T-cell (primary cell): ENCODE measurements at regions not wholly inside any gene's neighbourhood (a gene's known extent, or its start where the extent isn't known, plus 50 kb on each side); places are given as distances from the start of the nearest gene placed in this dataset.

Experiments
- ATAC-seq, 4 experiments: fragments of 200-7000 bp in 3 of 4; fragments of 150-1000 bp in 1 of 4; cut with Tn5 transposase; replicated peaks in 1 of 4; 1 replicate in 3 of 4; 2 replicates in 1 of 4; pipeline ENCODE4 v1.10.0; 2021; ENCODE audit warnings: moderate library complexity in 3 of 4, mild to moderate bottlenecking in 2 of 4, moderate number of reproducible peaks in 1 of 4
- CTCF ChIA-PET, 2 donors: fragments of 300-600 bp; sonication (Branson Sonifier 250); formaldehyde crosslinking; loops; one replicate each; lab custom pipeline; 2022; ENCODE audit warnings: antibody characterized with exemption in 2 of 2; lab: Charles Lee
- POLR2A ChIA-PET, 2 donors: fragments of 300-600 bp; sonication (Branson Sonifier 250); formaldehyde crosslinking; loops; one replicate each; lab custom pipeline; 2022; ENCODE audit warnings: antibody characterized with exemption in 2 of 2; lab: Charles Lee
- DNase-seq, 35 experiments: peaks; one replicate each; pipeline versions ENCODE4 v3.0.0 to v3.0.0-alpha.2; 2013 to 2023
- H3K27ac ChIP-seq: one replicate; pipeline ENCODE4 v1.5.1; 2013; ENCODE audit warnings: low read length
- H3K27me3 ChIP-seq, 2 experiments: replicated peaks in 1 of 2; 1 replicate in 1 of 2; 2 replicates in 1 of 2; pipeline versions ENCODE4 v1.6.1 to v1.7.0; 2013; ENCODE audit warnings: low read length in 1 of 2, mixed read lengths in 1 of 2; ENCODE audit not compliant: control insufficient read depth in 2 of 2, insufficient read depth in 2 of 2; ENCODE audit errors: extremely low read depth in 1 of 2
- H3K36me3 ChIP-seq, 2 donors: 1 replicate in 1 of 2; 2 replicates in 1 of 2; pipeline versions ENCODE4 v1.6.1 to v1.7.0; 2013; ENCODE audit warnings: low read length in 1 of 2; ENCODE audit not compliant: control insufficient read depth in 2 of 2, insufficient read depth in 1 of 2; ENCODE audit errors: extremely low read depth in 1 of 2
- H3K4me1 ChIP-seq, 2 experiments: 1 replicate in 1 of 2; 2 replicates in 1 of 2; pipeline versions ENCODE4 v1.6.1 to v1.7.0; 2013; ENCODE audit warnings: low read length in 2 of 2, mixed read lengths in 1 of 2; ENCODE audit not compliant: insufficient read depth in 2 of 2, control insufficient read depth in 1 of 2; ENCODE audit errors: extremely low read depth in 1 of 2
- H3K4me3 ChIP-seq, 2 donors: 1 replicate in 1 of 2; 2 replicates in 1 of 2; pipeline versions ENCODE4 v1.5.1 to v1.7.0; 2013; ENCODE audit warnings: mild to moderate bottlenecking in 2 of 2, low read length in 1 of 2, moderate library complexity in 1 of 2; ENCODE audit not compliant: control insufficient read depth in 1 of 2; ENCODE audit errors: extremely low read depth in 1 of 2
- H3K9me3 ChIP-seq: 2 replicates; pipeline ENCODE4 v1.7.0; 2013
- H3K27ac Mint-ChIP-seq, 2 donors: one replicate each; pipeline ENCODE4 v1.8.0; 2020 to 2021; ENCODE audit warnings: mild to moderate bottlenecking in 2 of 2, mixed read lengths in 2 of 2
- H3K27me3 Mint-ChIP-seq, 2 donors: one replicate each; pipeline ENCODE4 v1.8.0; 2021 to 2022; ENCODE audit warnings: mixed read lengths in 2 of 2
- H3K36me3 Mint-ChIP-seq: one replicate; pipeline ENCODE4 v1.8.0; 2021; ENCODE audit warnings: mixed read lengths
- H3K4me1 Mint-ChIP-seq, 3 donors: one replicate each; pipeline ENCODE4 v1.8.0; 2020 to 2022; ENCODE audit warnings: mixed read lengths in 3 of 3, mild to moderate bottlenecking in 1 of 3
- H3K4me3 Mint-ChIP-seq, 3 donors: one replicate each; pipeline ENCODE4 v1.8.0; 2020 to 2022; ENCODE audit warnings: mild to moderate bottlenecking in 3 of 3, mixed read lengths in 3 of 3, moderate library complexity in 3 of 3
- H3K9me3 Mint-ChIP-seq, 3 donors: one replicate each; pipeline ENCODE4 v1.8.0; 2020 to 2022; ENCODE audit warnings: mixed read lengths in 3 of 3
- WGBS: methylation state at CpG from one replicate; pipeline ENCODE4 v1.1.5; 2013; ENCODE audit warnings: missing lambda C conversion rate; ENCODE audit not compliant: insufficient coverage; 5-methylcytosine and 5-hydroxymethylcytosine counted together

DNA sequence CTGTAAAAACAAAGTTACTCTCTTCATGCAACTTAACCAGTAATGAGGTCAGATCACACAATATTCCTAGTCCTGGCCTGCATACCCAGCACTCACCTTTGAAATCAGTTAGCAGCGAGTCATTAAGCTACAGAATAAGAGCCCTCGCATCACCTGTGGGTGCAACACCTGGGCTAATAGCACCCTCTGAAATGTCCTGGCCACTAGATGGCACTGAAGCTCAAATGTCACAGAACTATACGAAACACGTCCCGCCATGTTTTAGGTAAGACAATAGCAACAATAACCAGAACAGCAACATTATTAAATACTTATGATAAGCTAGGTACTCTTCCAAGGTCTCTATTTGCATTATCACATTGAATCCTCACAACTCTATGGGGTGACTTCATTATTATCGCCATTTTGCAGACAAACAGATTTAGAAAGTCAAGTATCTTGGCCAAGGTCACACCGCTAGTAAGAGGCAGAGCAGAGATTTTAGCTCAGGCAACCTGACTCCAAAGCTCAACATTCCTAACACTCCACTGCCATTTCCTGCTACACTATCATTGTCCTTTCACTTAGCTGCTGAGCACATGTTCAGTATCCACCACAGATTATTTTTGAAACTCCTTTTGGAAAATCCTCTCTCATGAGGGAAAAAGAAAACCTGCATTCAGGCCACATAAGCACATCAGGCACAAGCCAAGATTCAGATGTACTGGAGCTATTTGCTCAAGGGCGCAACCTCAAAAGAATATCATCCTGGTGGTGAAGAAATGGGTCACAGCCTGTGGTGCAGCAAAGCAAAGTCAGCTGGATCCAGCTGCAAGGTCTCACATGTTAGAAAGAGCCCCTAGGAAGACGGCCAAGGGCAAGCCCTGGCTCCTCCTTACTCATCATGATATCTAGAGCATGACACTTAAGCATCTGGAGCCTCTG, 59.5 kb upstream of the KDR start:
- 80% methylated on average over 3 of the region's 9 CpGs for WGBS
- ChIA-PET POLR2A (interaction anchor here in 1 of 2 donors (0.5 kb wide), 1 partner anchor 1879 kb away, joined by 3 read pairs; no protein-coding TSS in a partner anchor), CTCF (interaction anchor here (0.7 to 1.3 kb wide), 3 partner anchors 12 to 682 kb away, joined by 3 to 4 read pairs (median 4); no protein-coding TSS in a partner anchor)
- Mint-ChIP-seq H3K36me3 (no peaks in the 10 kb centered on the region), H3K4me3 (no peak overlapping the region), H3K27me3 (peaks cover 11 to 50% of the 10 kb centered on the region in 2 donors), H3K9me3 (no peaks in the 10 kb centered on the region), H3K27ac (no peak overlapping the region), H3K4me1 (no peaks in the 10 kb centered on the region)
- Histone ChIP-seq H3K9me3 (no peaks in the 10 kb centered on the region), H3K27me3 (no peaks in the 10 kb centered on the region), H3K4me3 (no peak overlapping the region), H3K36me3 (no peaks in the 10 kb centered on the region), H3K27ac (no peak overlapping the region), H3K4me1 (no peaks in the 10 kb centered on the region)
- DNase-seq (peak in 20 of 35 experiments; percentile 0 to 49 (median 6)), ATAC-seq (no peak)

DNA sequence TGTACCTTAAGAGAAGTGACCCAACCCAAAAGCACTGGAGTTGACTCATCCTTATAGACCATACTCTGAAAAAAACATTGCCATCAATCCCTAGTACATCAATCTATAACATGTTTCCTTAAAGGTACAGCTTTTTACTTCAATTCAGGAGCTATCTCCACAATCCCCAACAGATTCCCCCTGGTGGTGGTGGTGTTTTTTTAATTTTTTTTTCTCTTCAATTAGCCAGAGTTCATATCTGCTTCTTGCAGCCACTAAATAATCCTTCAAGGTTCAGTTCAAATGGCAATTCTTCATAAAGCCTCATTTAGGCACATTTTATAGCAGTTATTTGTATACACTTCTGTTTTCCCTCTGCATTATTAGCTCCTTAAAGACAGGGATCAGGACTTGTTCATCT, 60.7 kb upstream of the KDR start:
- Histone ChIP-seq H3K27me3 (no peaks in the 10 kb centered on the region), H3K36me3 (no peaks in the 10 kb centered on the region), H3K4me3 (no peak overlapping the region), H3K4me1 (no peaks in the 10 kb centered on the region), H3K9me3 (no peaks in the 10 kb centered on the region), H3K27ac (no peak overlapping the region)
- POLR2A ChIA-PET = no interaction called here
- Mint-ChIP-seq H3K27ac (no peak overlapping the region), H3K9me3 (no peaks in the 10 kb centered on the region), H3K36me3 (no peaks in the 10 kb centered on the region), H3K27me3 (peaks cover 14 to 45% of the 10 kb centered on the region in 2 donors), H3K4me3 (no peak overlapping the region), H3K4me1 (no peaks in the 10 kb centered on the region)
- DNase-seq (no peak), ATAC-seq (no peak)
- CTCF ChIA-PET = no interaction called here

DNA sequence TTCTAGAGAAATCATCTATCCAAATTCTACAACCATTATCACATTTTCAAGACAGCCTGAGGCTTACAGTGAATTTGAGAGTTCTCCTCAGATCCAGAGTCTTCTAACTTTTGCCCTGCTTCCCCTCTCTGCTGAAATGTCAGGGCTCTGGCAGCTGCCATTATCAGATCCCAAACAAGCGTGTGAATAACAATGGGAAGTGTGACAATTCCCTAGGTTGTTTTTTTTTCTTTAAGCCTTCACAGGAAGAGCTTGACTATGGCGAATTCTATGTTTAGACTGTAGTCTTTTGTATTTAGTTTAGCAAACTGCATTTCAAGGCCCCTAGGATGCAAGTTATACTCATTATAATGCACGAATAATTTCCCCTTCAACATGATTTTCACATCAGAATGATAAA, 61.3 kb upstream of the KDR start:
- Histone ChIP-seq H3K36me3 (no peaks in the 10 kb centered on the region), H3K4me1 (no peaks in the 10 kb centered on the region), H3K9me3 (no peaks in the 10 kb centered on the region), H3K4me3 (no peak overlapping the region), H3K27ac (no peak overlapping the region), H3K27me3 (no peaks in the 10 kb centered on the region)
- peaks cover 14 to 43% of the 10 kb centered on the region in 2 donors for H3K27me3 Mint-ChIP-seq
- DNase-seq = no peak
- ChIA-PET POLR2A (no interaction called here), CTCF (no interaction called here)
- no peak for ATAC-seq
- no peak overlapping the region for H3K4me3 Mint-ChIP-seq
- peaks cover 0 to 4% (median 0%) of the 10 kb centered on the region in 3 donors for H3K9me3 Mint-ChIP-seq
- no peak overlapping the region for H3K27ac Mint-ChIP-seq
- no peaks in the 10 kb centered on the region for H3K4me1 Mint-ChIP-seq
- no CpG with 5 or more reads among the region's 3 CpGs for WGBS
- H3K36me3 Mint-ChIP-seq = no peaks in the 10 kb centered on the region

DNA sequence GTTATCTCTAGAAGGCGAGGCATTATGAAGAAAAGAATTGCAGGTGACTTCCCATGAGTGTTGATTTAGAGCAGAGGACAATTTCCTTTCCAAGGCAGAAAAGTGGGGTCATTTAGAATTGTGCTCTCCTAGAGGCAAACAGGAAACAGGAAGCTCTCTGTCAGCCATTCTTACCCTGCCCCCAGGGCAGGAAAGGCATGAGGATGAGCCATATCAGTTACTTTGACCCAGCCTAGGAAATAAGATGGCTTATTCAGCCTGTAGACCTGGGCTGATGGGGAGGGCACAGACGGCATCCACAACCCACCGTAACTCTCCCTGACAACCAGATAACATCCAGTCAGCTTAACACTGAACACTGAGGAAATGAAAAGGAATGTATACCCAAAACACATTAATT, 88.8 kb upstream of the KDR start:
- Histone ChIP-seq H3K4me1 (no peaks in the 10 kb centered on the region), H3K27me3 (peaks cover 0 to 3% of the 10 kb centered on the region in 2 experiments), H3K36me3 (no peaks in the 10 kb centered on the region), H3K27ac (no peak overlapping the region), H3K4me3 (no peak overlapping the region), H3K9me3 (no peaks in the 10 kb centered on the region)
- H3K4me3 Mint-ChIP-seq = no peak overlapping the region
- peaks cover 2 to 14% of the 10 kb centered on the region in 2 donors for H3K27me3 Mint-ChIP-seq
- no CpG with 5 or more reads among the region's 3 CpGs for WGBS
- no peaks in the 10 kb centered on the region for H3K4me1 Mint-ChIP-seq
- ChIA-PET POLR2A (no interaction called here), CTCF (no interaction called here)
- no peaks in the 10 kb centered on the region for H3K36me3 Mint-ChIP-seq
- H3K27ac Mint-ChIP-seq = no peak overlapping the region
- ATAC-seq (no peak), DNase-seq (no peak)
- H3K9me3 Mint-ChIP-seq = no peaks in the 10 kb centered on the region

DNA sequence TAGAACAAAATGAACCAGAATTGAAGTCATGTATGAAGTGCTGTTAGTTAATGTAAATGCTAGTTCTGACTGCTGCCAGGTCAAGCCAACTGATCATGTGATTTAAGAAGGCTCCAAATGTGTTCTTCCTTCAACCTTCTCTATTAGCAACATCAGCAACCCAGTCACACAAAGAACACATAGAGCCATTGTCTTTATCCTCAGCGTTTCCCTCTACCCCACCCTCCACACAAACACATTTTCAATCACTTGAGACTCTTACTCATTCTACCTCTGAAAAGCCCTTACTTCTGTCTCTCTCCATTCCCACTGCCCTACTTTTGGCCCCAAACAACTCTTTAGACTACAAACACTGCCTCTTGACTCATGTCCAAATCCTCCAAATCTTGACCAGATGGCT, 89.7 kb upstream of the KDR start:
- DNase-seq (no peak), ATAC-seq (no peak)
- H3K27ac Mint-ChIP-seq = no peak overlapping the region
- Histone ChIP-seq H3K27me3 (peaks cover 0 to 3% of the 10 kb centered on the region in 2 experiments), H3K4me3 (no peak overlapping the region), H3K27ac (no peak overlapping the region), H3K9me3 (no peaks in the 10 kb centered on the region), H3K36me3 (no peaks in the 10 kb centered on the region), H3K4me1 (no peaks in the 10 kb centered on the region)
- CTCF ChIA-PET = no interaction called here
- H3K36me3 Mint-ChIP-seq = no peaks in the 10 kb centered on the region
- 79% methylated on average over 1 of the region's 1 CpG for WGBS
- H3K27me3 Mint-ChIP-seq = peaks cover 2 to 20% of the 10 kb centered on the region in 2 donors
- H3K9me3 Mint-ChIP-seq = no peaks in the 10 kb centered on the region
- H3K4me1 Mint-ChIP-seq = no peaks in the 10 kb centered on the region
- POLR2A ChIA-PET = no interaction called here
- H3K4me3 Mint-ChIP-seq = no peak overlapping the region

DNA sequence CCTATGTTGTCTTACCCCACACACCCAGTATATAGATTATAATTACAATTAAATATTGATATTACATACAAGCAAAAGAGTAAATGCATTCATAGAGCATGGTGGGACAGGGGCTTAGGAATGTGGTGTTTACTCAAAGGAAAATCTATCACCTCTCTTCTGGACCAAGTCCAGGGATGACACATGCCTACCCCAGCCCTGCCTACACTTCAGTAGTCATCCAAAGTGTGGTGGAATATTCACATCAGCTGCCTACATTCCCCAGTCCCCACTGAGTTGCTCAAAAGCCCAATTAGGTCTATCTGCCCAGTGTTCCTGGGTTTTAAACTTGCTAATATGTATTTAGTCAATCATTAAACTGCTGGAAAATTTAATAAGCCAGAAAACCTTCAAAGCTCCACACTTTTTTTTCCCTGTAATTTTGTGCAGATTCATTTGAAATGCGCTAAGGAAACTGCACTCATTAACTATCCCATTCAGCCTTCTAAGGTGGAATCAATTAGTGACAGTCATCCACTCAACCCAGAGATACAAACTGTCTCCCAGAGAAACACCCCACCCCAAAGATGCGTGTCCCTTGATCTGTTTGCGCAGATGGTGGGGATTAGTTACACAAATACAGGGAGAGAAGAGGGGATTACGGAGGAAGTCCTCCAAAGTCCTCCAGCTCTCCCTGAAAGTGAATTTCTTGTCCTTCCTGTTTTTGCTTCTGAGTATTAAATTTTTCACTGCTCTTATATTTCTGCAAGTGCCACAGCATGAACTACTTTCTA, 91.7 kb upstream of the KDR start:
- Mint-ChIP-seq H3K27me3 (peaks cover 2 to 20% of the 10 kb centered on the region in 2 donors), H3K9me3 (no peaks in the 10 kb centered on the region), H3K4me3 (no peak overlapping the region), H3K27ac (no peak overlapping the region), H3K4me1 (no peaks in the 10 kb centered on the region), H3K36me3 (no peaks in the 10 kb centered on the region)
- WGBS = no CpG with 5 or more reads among the region's 4 CpGs
- peaks cover 0 to 7% of the 10 kb centered on the region in 2 experiments for H3K27me3 ChIP-seq
- no peak overlapping the region for H3K27ac ChIP-seq
- no peaks in the 10 kb centered on the region for H3K36me3 ChIP-seq
- ChIA-PET POLR2A (no interaction called here), CTCF (no interaction called here)
- no peaks in the 10 kb centered on the region for H3K4me1 ChIP-seq
- ATAC-seq (no peak), DNase-seq (no peak)
- H3K9me3 ChIP-seq = no peaks in the 10 kb centered on the region
- no peak overlapping the region for H3K4me3 ChIP-seq
